HEK293 (cell line): ENCODE measurements at regions not wholly inside any gene's neighbourhood (a gene's known extent, or its start where the extent isn't known, plus 50 kb on each side); places are given as distances from the start of the nearest gene placed in this dataset.

Source experiments
- CTCF ChIA-PET: fragments of 350-600 bp; formaldehyde crosslinking; extraction: SDS; loops from one replicate; lab custom pipeline; 2021; ENCODE audit warnings: antibody characterized with exemption; lab: Yijun Ruan, JAX
- POLR2A ChIA-PET: fragments of 300-600 bp; formaldehyde crosslinking; extraction: SDS; loops from one replicate; lab custom pipeline; 2020; ENCODE audit warnings: antibody characterized with exemption, inconsistent platforms; lab: Yijun Ruan, JAX
- H3K27ac ChIP-seq: fragments of 200-500 bp; sonication (Bioruptor generic); 2 replicates; pipeline ENCODE4 v1.5.1; 2014; ENCODE audit warnings: low read depth, low read length, control low read depth, inconsistent platforms; ENCODE audit errors: extremely low read depth
- H3K36me3 ChIP-seq, 2 experiments: fragments of 200-500 bp in 1 of 2; sonication (Bioruptor generic) in 1 of 2; 1 replicate in 1 of 2; 2 replicates in 1 of 2; pipeline ENCODE4 v1.5.1; 2014 to 2017; ENCODE audit warnings: inconsistent platforms in 2 of 2, low read length in 2 of 2; ENCODE audit not compliant: control insufficient read depth in 2 of 2, insufficient read depth in 1 of 2
- H3K4me1 ChIP-seq: fragments of 200-500 bp; sonication (Bioruptor generic); 2 replicates; pipeline ENCODE4 v1.5.1; 2014; ENCODE audit warnings: mild to moderate bottlenecking, low read length, inconsistent platforms; ENCODE audit not compliant: control insufficient read depth, insufficient read depth
- H3K4me3 ChIP-seq: 2 replicates; pipeline ENCODE4 v1.5.1; 2011; ENCODE audit warnings: low read depth, mild to moderate bottlenecking, control low read depth, low read length, moderate library complexity
- H3K9me3 ChIP-seq: fragments of 200-500 bp; sonication (Bioruptor generic); 2 replicates; pipeline ENCODE4 v1.5.1; 2014; ENCODE audit warnings: low read depth, low read length, inconsistent platforms; ENCODE audit not compliant: control insufficient read depth, insufficient read depth
- BCL11B ChIP-seq: fragments of 450-650 bp; formaldehyde crosslinking; IDR thresholded peaks from 2 replicates; pipeline ENCODE4 v1.5.1; 2016; ENCODE audit warnings: low read depth, missing biosample characterization, missing genetic modification characterization
- EGR2 ChIP-seq: fragments of 450-650 bp; formaldehyde crosslinking; IDR thresholded peaks from 2 replicates; pipeline ENCODE4 v1.5.1; 2016; ENCODE audit warnings: low read depth, missing biosample characterization, missing genetic modification characterization
- GFI1B ChIP-seq: fragments of 450-650 bp; formaldehyde crosslinking; IDR thresholded peaks from 2 replicates; pipeline ENCODE4 v1.5.1; 2016; ENCODE audit warnings: missing biosample characterization, missing genetic modification characterization
- KLF8 ChIP-seq: fragments of 450-650 bp; formaldehyde crosslinking; IDR thresholded peaks from 2 replicates; pipeline ENCODE4 v1.5.1; 2016; ENCODE audit warnings: missing biosample characterization, missing genetic modification characterization
- KLF9 ChIP-seq: fragments of 450-650 bp; formaldehyde crosslinking; IDR thresholded peaks from 2 replicates; pipeline ENCODE4 v1.5.1; 2016; ENCODE audit warnings: missing biosample characterization, missing genetic modification characterization, low read depth
- PRDM2 ChIP-seq: fragments of 450-650 bp; formaldehyde crosslinking; IDR thresholded peaks from 2 replicates; pipeline ENCODE4 v1.5.1; 2016; ENCODE audit warnings: missing biosample characterization, missing genetic modification characterization, borderline replicate concordance
- ZFP37 ChIP-seq: fragments of 450-650 bp; formaldehyde crosslinking; IDR thresholded peaks from 2 replicates; pipeline ENCODE4 v1.5.1; 2016; ENCODE audit warnings: missing biosample characterization, missing genetic modification characterization
- ZIC2 ChIP-seq: fragments of 450-650 bp; formaldehyde crosslinking; IDR thresholded peaks from 2 replicates; pipeline ENCODE4 v1.5.1; 2016; ENCODE audit warnings: missing biosample characterization, missing genetic modification characterization
- ZNF114 ChIP-seq: fragments of 450-650 bp; formaldehyde crosslinking; IDR thresholded peaks from 2 replicates; pipeline ENCODE4 v1.5.0; 2017; ENCODE audit warnings: missing biosample characterization, missing genetic modification characterization
- ZNF311 ChIP-seq: fragments of 450-650 bp; formaldehyde crosslinking; IDR thresholded peaks from 2 replicates; pipeline ENCODE4 v1.5.1; 2017; ENCODE audit warnings: missing biosample characterization, missing genetic modification characterization, borderline replicate concordance
- ZNF335 ChIP-seq: fragments of 450-650 bp; formaldehyde crosslinking; conservative IDR thresholded peaks from 2 replicates; pipeline ENCODE4 v1.5.1; 2016; ENCODE audit warnings: missing biosample characterization, missing genetic modification characterization
- ZNF48 ChIP-seq: fragments of 450-650 bp; formaldehyde crosslinking; IDR thresholded peaks from 2 replicates; pipeline ENCODE4 v1.5.1; 2016; ENCODE audit warnings: missing biosample characterization, missing genetic modification characterization
- ZNF501 ChIP-seq: fragments of 450-650 bp; formaldehyde crosslinking; IDR thresholded peaks from 2 replicates; pipeline ENCODE4 v1.5.1; 2016; ENCODE audit warnings: missing biosample characterization, missing genetic modification characterization
- ZNF530 ChIP-seq: fragments of 450-650 bp; formaldehyde crosslinking; IDR thresholded peaks from 2 replicates; pipeline ENCODE4 v1.5.1; 2016; ENCODE audit warnings: low read depth, missing biosample characterization, missing genetic modification characterization
- ZNF555 ChIP-seq: fragments of 450-650 bp; formaldehyde crosslinking; conservative IDR thresholded peaks from 2 replicates; pipeline ENCODE4 v1.5.1; 2017; ENCODE audit warnings: missing biosample characterization, mild to moderate bottlenecking, missing genetic modification characterization, inconsistent platforms
- ZNF654 ChIP-seq: fragments of 450-650 bp; formaldehyde crosslinking; IDR thresholded peaks from 2 replicates; pipeline ENCODE4 v1.5.1; 2016; ENCODE audit warnings: low read depth, missing biosample characterization, missing genetic modification characterization
- ZNF785 ChIP-seq: fragments of 450-650 bp; formaldehyde crosslinking; IDR thresholded peaks from 2 replicates; pipeline ENCODE4 v1.5.1; 2016; ENCODE audit warnings: missing biosample characterization, missing genetic modification characterization
- ZNF837 ChIP-seq: fragments of 450-650 bp; formaldehyde crosslinking; IDR thresholded peaks from 2 replicates; pipeline ENCODE4 v1.5.1; 2016; ENCODE audit warnings: missing biosample characterization, missing genetic modification characterization
- TF ChIP-seq, protein P1 (sequence below): fragments of 450-650 bp; formaldehyde crosslinking; IDR thresholded peaks from 2 replicates; pipeline ENCODE4 v1.5.1; 2016; ENCODE audit warnings: missing biosample characterization, missing genetic modification characterization

GRCh38 chr4:62429297-62429696, 1229.2 kb downstream of the ADGRL3 start:
- Histone ChIP-seq H3K9me3 (no peaks in the 10 kb centered on the region), H3K4me3 (no peak overlapping the region), H3K27ac (no peak overlapping the region), H3K36me3 (no peaks in the 10 kb centered on the region), H3K4me1 (no peaks in the 10 kb centered on the region)
- CTCF ChIA-PET: no interaction called here
- POLR2A ChIA-PET: no interaction called here
- TF ChIP-seq KLF8 (no peak), PRDM2 (tag by site-specific recombination) (no peak)

DNA sequence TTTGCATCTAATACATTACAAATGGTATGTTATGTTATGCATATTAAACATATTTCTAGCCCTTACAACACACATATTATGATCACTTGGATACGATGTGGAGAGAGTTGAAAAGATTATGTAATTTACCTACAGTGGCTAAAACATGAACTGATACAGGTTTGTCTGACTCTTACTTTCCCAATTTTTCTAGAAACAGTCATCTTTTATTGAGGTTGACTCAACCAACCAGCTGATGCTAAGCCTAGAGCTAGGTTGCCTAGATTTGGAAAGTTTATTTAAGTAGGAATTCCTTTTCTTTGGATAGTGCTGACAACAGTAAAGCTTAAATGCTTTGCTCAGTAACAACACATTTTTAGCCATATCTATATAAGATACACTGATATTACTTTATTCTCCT, 1215.1 kb downstream of the ADGRL3 start:
- Histone ChIP-seq H3K4me1 (no peaks in the 10 kb centered on the region), H3K9me3 (no peaks in the 10 kb centered on the region)
- CTCF ChIA-PET: no interaction called here
- TF ChIP-seq BCL11B: no peak
- TF ChIP-seq ZIC2 (tag by site-specific recombination): no peak
- no peak for TF ChIP-seq ZNF530 (tag by site-specific recombination)
- TF ChIP-seq ZNF785 (tag by site-specific recombination): no peak
- no peak for TF ChIP-seq ZNF114 (tag by site-specific recombination)
- TF ChIP-seq, protein P1, sequence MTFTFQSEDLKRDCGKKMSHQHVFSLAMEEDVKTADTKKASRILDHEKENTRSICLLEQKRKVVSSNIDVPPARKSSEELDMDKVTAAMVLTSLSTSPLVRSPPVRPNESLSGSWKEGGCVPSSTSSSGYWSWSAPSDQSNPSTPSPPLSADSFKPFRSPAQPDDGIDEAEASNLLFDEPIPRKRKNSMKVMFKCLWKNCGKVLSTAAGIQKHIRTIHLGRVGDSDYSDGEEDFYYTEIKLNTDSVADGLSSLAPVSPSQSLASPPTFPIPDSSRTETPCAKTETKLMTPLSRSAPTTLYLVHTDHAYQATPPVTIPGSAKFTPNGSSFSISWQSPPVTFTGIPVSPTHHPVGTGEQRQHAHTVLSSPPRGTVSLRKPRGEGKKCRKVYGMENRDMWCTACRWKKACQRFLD (tag by site-specific recombination): no peak
- no peak for TF ChIP-seq ZNF501 (tag by site-specific recombination)
- TF ChIP-seq ZNF311 (tag by site-specific recombination): no peak
- TF ChIP-seq KLF9: no peak
- TF ChIP-seq ZNF335 (tag by site-specific recombination): no peak
- no peak for TF ChIP-seq GFI1B (tag by site-specific recombination)
- TF ChIP-seq, all 188 proteins: peak for 0
- no peak overlapping the region for H3K4me3 ChIP-seq
- H3K36me3 ChIP-seq: no peaks in the 10 kb centered on the region
- POLR2A ChIA-PET: no interaction called here
- no peak overlapping the region for H3K27ac ChIP-seq

DNA sequence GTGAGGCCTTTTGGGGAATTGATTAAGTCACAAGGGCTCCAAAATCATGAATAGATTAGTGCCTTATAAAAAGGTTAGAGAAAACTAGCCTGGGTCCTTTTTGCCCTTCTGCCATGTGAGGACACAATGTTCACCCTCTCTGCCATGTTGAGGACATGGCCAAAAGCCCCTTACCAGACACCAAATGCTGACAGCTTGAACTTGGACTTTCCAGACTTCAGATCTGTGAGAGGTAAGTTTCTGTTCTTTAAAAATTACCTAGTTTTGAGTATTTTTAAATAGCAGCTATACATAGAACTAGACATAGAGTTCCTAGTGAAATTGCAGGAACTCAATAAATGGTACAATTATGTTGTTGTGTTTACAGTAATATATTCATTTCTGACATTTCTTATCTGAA, 1214.4 kb downstream of the ADGRL3 start:
- TF ChIP-seq ZNF654 (tag by site-specific recombination): no peak
- TF ChIP-seq ZNF48 (tag by site-specific recombination): no peak
- TF ChIP-seq EGR2 (tag by site-specific recombination): no peak
- no peak for TF ChIP-seq ZNF555 (tag by site-specific recombination)
- TF ChIP-seq ZNF837 (tag by site-specific recombination): no peak
- TF ChIP-seq ZNF311 (tag by site-specific recombination): no peak
- TF ChIP-seq ZFP37: no peak
- TF ChIP-seq, all 188 proteins: peak for 0
- no peaks in the 10 kb centered on the region for H3K9me3 ChIP-seq
- ChIA-PET CTCF (no interaction called here), POLR2A (no interaction called here)
- H3K27ac ChIP-seq: no peak overlapping the region
- no peak overlapping the region for H3K4me3 ChIP-seq
- no peaks in the 10 kb centered on the region for H3K36me3 ChIP-seq
- no peaks in the 10 kb centered on the region for H3K4me1 ChIP-seq
